AG20443 (cell line): ENCODE measurements at regions not wholly inside any gene's neighbourhood (a gene's known extent, or its start where the extent isn't known, plus 50 kb on each side); places are given as distances from the start of the nearest gene placed in this dataset.
"Not testable (repeated sequence)": the region's sequence is repeated elsewhere in the genome, so short reads cannot be mapped to it uniquely, and the experiment has no call there.

ENCODE experiments used
- DNase-seq: peaks from one replicate; pipeline ENCODE4 v3.0.0; 2012; ENCODE audit warnings: low spot score, mixed read lengths

GRCh38 chr7:152594801-152595200 is 81.1 kb downstream of the XRCC2 start:
- DNase-seq = no peak

- DNase-seq = no peak
Measured at GRCh38 chr7:152591976-152592375, 84.0 kb downstream of the XRCC2 start.

- DNase-seq = no peak
Measured at GRCh38 chr7:152590481-152590880, 85.5 kb downstream of the XRCC2 start.

GRCh38 chr7:152589821-152590220 is 86.1 kb downstream of the XRCC2 start:
- not testable (repeated sequence) for DNase-seq

- DNase-seq = peak; percentile 71
Measured at GRCh38 chr7:152588350-152588749, 87.6 kb downstream of the XRCC2 start.

- no peak for DNase-seq
Measured at GRCh38 chr7:152587366-152587765, 88.6 kb downstream of the XRCC2 start.

- DNase-seq = no peak
Measured at GRCh38 chr7:152583006-152583405, 92.9 kb downstream of the XRCC2 start.

GRCh38 chr7:152579070-152579469 is 96.9 kb downstream of the XRCC2 start:
- DNase-seq = no peak

GRCh38 chr7:152577339-152577738 is 98.6 kb downstream of the XRCC2 start:
- no peak for DNase-seq

GRCh38 chr7:152574892-152575548 is 100.9 kb downstream of the XRCC2 start:
- no peak for DNase-seq

- not testable (repeated sequence) for DNase-seq
Measured at GRCh38 chr7:152573186-152573585, 102.8 kb downstream of the XRCC2 start.

GRCh38 chr7:152572101-152572500 is 103.8 kb downstream of the XRCC2 start:
- peak; percentile 44 for DNase-seq

GRCh38 chr7:152571068-152571467 is 104.9 kb downstream of the XRCC2 start:
- no peak for DNase-seq

- DNase-seq = no peak
Measured at GRCh38 chr7:152568972-152569371, 107.0 kb downstream of the XRCC2 start.

- DNase-seq = no peak
Measured at GRCh38 chr7:152565731-152566130, 110.2 kb downstream of the XRCC2 start.

GRCh38 chr7:152564656-152565250 is 111.2 kb downstream of the XRCC2 start:
- no peak for DNase-seq

- peak; percentile 3 for DNase-seq
Measured at GRCh38 chr7:152556013-152556755, 119.8 kb downstream of the XRCC2 start.

- peak; percentile 3 for DNase-seq
Measured at GRCh38 chr7:152553671-152554317, 118.0 kb upstream of the KMT2C start.

GRCh38 chr7:152551304-152552036 is 115.7 kb upstream of the KMT2C start:
- peak; percentile 8 for DNase-seq

GRCh38 chr7:152544971-152545619 is 109.3 kb upstream of the KMT2C start:
- no peak for DNase-seq

- DNase-seq = no peak
Measured at GRCh38 chr7:152544481-152544927, 108.7 kb upstream of the KMT2C start.
